HL-60 (cell line): ENCODE measurements at regions not wholly inside any gene's neighbourhood (a gene's known extent, or its start where the extent isn't known, plus 50 kb on each side); places are given as distances from the start of the nearest gene placed in this dataset.

ENCODE experiments used
- DNase-seq, 2 experiments: peaks; one replicate each; pipeline ENCODE4 v3.0.0-alpha.2; 2010 to 2020; ENCODE audit warnings: low read depth in 1 of 2, low spot score in 1 of 2
- H3K27ac ChIP-seq: fragments of 250-450 bp; sonication (Bioruptor Pico); replicated peaks from 2 replicates; pipeline ENCODE4 v1.5.1; 2020; ENCODE audit warnings: mild to moderate bottlenecking, moderate library complexity
- H3K27me3 ChIP-seq: fragments of 250-450 bp; sonication (Bioruptor Pico); 2 replicates; pipeline ENCODE4 v1.5.1; 2021; ENCODE audit warnings: mild to moderate bottlenecking, moderate library complexity; ENCODE audit not compliant: insufficient read depth, poor library complexity, severe bottlenecking
- H3K4me3 ChIP-seq: replicated peaks from 2 replicates; pipeline ENCODE4 v1.5.1; 2011; ENCODE audit warnings: mild to moderate bottlenecking, control low read depth, low read length; ENCODE audit not compliant: insufficient read depth
- GABPA ChIP-seq: IDR thresholded peaks from 2 replicates; pipeline ENCODE4 v1.6.1; 2012; ENCODE audit warnings: low read depth
- POLR2AphosphoS5 ChIP-seq: IDR thresholded peaks from 2 replicates; pipeline ENCODE4 v1.6.1; 2012; ENCODE audit warnings: low read depth
- SPI1 ChIP-seq: IDR thresholded peaks from 2 replicates; pipeline ENCODE4 v1.6.1; 2012; ENCODE audit warnings: low read depth, mild to moderate bottlenecking, borderline replicate concordance
- TF ChIP-seq, protein P1 (sequence below): IDR thresholded peaks from 2 replicates; pipeline ENCODE4 v1.6.1; 2012; ENCODE audit warnings: low read depth; ENCODE audit not compliant: insufficient replicate concordance
- TF ChIP-seq, protein P2 (sequence below): IDR thresholded peaks from one replicate; pipeline ENCODE4 v1.5.1; 2011; ENCODE audit warnings: low read length, control low read depth, inconsistent platforms; ENCODE audit not compliant: insufficient read depth

DNA sequence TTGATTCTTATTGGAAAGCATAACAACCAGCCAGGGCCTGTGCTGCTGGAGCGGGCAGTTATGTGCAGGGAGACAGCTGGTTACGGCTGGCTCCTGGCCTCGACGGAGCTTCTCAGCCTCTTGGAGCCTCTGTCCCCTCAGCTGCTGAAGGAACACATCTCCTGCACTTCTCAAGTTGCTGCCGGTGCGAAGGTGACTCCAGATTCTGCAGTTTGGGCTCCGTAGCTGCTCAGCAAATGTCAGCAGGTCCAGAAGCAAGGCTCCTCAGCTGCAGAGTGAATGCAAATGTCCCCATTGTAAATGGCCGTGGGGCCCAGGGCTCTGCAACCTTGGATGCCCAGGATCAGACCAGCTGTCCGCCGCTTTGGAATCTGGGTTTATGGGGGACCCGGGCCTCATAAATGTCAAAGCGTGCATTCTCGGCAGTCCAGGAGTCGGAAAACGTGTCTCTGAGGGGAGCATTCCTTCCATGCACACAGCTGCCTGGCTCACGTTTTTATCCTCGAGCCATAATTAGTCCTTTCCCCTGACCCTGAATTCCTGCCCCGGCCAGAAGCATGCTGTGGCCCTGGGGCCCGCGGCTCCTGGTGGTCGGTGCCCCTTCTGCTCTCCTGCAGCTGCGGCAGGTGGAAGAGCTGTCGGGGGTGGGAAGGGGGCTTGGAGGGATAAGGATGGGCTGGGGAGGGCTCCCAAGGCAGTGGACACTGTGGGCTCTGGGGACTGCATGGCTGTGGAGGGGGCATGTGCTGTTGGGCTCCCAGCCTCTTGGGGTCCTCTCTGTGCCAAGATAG, 106.0 kb downstream of the KIF26A start:
- H3K4me3 ChIP-seq, result no peak overlapping the region
- TF ChIP-seq POLR2AphosphoS5 (no peak), GABPA (no peak), SPI1 (no peak)
- TF ChIP-seq, protein P1, sequence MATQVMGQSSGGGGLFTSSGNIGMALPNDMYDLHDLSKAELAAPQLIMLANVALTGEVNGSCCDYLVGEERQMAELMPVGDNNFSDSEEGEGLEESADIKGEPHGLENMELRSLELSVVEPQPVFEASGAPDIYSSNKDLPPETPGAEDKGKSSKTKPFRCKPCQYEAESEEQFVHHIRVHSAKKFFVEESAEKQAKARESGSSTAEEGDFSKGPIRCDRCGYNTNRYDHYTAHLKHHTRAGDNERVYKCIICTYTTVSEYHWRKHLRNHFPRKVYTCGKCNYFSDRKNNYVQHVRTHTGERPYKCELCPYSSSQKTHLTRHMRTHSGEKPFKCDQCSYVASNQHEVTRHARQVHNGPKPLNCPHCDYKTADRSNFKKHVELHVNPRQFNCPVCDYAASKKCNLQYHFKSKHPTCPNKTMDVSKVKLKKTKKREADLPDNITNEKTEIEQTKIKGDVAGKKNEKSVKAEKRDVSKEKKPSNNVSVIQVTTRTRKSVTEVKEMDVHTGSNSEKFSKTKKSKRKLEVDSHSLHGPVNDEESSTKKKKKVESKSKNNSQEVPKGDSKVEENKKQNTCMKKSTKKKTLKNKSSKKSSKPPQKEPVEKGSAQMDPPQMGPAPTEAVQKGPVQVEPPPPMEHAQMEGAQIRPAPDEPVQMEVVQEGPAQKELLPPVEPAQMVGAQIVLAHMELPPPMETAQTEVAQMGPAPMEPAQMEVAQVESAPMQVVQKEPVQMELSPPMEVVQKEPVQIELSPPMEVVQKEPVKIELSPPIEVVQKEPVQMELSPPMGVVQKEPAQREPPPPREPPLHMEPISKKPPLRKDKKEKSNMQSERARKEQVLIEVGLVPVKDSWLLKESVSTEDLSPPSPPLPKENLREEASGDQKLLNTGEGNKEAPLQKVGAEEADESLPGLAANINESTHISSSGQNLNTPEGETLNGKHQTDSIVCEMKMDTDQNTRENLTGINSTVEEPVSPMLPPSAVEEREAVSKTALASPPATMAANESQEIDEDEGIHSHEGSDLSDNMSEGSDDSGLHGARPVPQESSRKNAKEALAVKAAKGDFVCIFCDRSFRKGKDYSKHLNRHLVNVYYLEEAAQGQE, result no peak
- H3K27me3 ChIP-seq, result no peaks in the 10 kb centered on the region
- H3K27ac ChIP-seq, result no peak overlapping the region
- DNase-seq, result no peak

DNA sequence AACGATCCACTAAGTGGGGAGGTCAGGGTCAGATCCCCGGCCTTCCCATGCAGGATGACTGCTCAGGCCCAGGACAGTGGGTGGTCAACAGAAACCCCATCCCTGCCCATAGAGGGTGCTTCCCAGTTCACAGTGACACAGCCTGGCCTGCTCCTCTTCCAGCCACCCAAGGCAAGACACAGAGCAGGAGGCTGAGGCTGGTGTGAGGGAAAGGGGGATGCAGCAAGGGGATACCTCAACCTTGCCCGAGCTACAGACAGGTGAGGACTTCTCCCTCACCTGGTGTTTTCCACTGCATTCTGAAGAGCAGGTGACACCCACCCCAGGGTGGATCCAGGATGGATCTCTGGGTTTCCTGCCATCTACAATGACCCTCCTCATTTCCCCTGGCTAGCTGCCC, 106.7 kb downstream of the KIF26A start:
- Histone ChIP-seq H3K27me3 (no peaks in the 10 kb centered on the region), H3K4me3 (no peak overlapping the region), H3K27ac (no peak overlapping the region)
- no peak for DNase-seq
- TF ChIP-seq GABPA, result no peak
- no peak for TF ChIP-seq POLR2AphosphoS5
- TF ChIP-seq, protein P1, result no peak
- no peak for TF ChIP-seq SPI1
- TF ChIP-seq, protein P2, sequence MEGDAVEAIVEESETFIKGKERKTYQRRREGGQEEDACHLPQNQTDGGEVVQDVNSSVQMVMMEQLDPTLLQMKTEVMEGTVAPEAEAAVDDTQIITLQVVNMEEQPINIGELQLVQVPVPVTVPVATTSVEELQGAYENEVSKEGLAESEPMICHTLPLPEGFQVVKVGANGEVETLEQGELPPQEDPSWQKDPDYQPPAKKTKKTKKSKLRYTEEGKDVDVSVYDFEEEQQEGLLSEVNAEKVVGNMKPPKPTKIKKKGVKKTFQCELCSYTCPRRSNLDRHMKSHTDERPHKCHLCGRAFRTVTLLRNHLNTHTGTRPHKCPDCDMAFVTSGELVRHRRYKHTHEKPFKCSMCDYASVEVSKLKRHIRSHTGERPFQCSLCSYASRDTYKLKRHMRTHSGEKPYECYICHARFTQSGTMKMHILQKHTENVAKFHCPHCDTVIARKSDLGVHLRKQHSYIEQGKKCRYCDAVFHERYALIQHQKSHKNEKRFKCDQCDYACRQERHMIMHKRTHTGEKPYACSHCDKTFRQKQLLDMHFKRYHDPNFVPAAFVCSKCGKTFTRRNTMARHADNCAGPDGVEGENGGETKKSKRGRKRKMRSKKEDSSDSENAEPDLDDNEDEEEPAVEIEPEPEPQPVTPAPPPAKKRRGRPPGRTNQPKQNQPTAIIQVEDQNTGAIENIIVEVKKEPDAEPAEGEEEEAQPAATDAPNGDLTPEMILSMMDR, result no peak

GRCh38 chr14:104245723-104246122, 107.3 kb downstream of the KIF26A start:
- Histone ChIP-seq H3K27ac (no peak overlapping the region), H3K27me3 (no peaks in the 10 kb centered on the region), H3K4me3 (no peak overlapping the region)
- TF ChIP-seq SPI1 (no peak), GABPA (no peak), POLR2AphosphoS5 (no peak)
- TF ChIP-seq, protein P1, result no peak
- TF ChIP-seq, protein P2, result no peak
- DNase-seq, result no peak
